ENCODE measurements at regions not wholly inside any gene's neighbourhood (a gene's known extent, or its start where the extent isn't known, plus 50 kb on each side); places are given as distances from the start of the nearest gene placed in this dataset.

- ChIA-PET POLR2A (ENCODE audit: unreplicated experiment) (no interaction called here), CTCF (interaction anchor here (1.3 kb wide), 1 partner anchor 14 kb away, joined by 4 read pairs; no protein-coding TSS in a partner anchor)
- no peak overlapping the region for H4K8ac ChIP-seq (ENCODE audit: low read depth in 2 of 2, low read length in 2 of 2)
- no peak overlapping the region for H4K91ac ChIP-seq (ENCODE audit: insufficient read depth, low read depth, low read length)
- no peak overlapping the region for H2AK9ac ChIP-seq (replicated peaks; ENCODE audit: low read depth, low read length, poor library complexity)
- H2BK15ac ChIP-seq (ENCODE audit: low read depth, low read length) = no peak overlapping the region
- dilution Hi-C loops (cut with HindIII; ENCODE audit: low sequenced_read_pairs, unreplicated experiment) (no loop called here), intact Hi-C loops (cut with micrococcal nuclease) (no loop called here), in situ Hi-C loops (cut with MboI; ENCODE audit: low sequenced_read_pairs) (no loop called here)
- H3K4me3 ChIP-seq (ENCODE audit: insufficient read depth, low read depth, low read length) = no peak overlapping the region
- H4K20me1 ChIP-seq (ENCODE audit: insufficient read depth, low read length) = no peaks in the 10 kb centered on the region
- DNase-seq (no peak), ATAC-seq (ENCODE audit: low read depth) (no peak)
- H3K79me1 ChIP-seq (ENCODE audit: low read depth in 1 of 2, low read length in 2 of 2) = no peaks in the 10 kb centered on the region
- H2BK20ac ChIP-seq (ENCODE audit: low read depth, low read length) = no peak overlapping the region
- no peaks in the 10 kb centered on the region for H3K36me3 ChIP-seq (ENCODE audit: control insufficient read depth, insufficient read depth, low read length)
- H3K9me1 ChIP-seq (ENCODE audit: insufficient read depth, low read length) = no peaks in the 10 kb centered on the region
- no peak overlapping the region for H3K56ac ChIP-seq (ENCODE audit: extremely low read depth, insufficient read depth, low read length)
- H4K5ac ChIP-seq (ENCODE audit: low read depth, low read length) = no peak overlapping the region
- no TSS peak for BruUV-seq (replicated peaks)
- H2AFZ ChIP-seq (replicated peaks; ENCODE audit: low read length, poor library complexity) = no peak overlapping the region
- no peaks in the 10 kb centered on the region for H3K27me3 ChIP-seq (ENCODE audit: control insufficient read depth, insufficient read depth, low read length)
- H3K9me3 ChIP-seq (ENCODE audit: control insufficient read depth, insufficient read depth, low read length) = no peaks in the 10 kb centered on the region
- no peak overlapping the region for H3K14ac ChIP-seq (replicated peaks; ENCODE audit: low read depth, low read length)
- H3K4me2 ChIP-seq (ENCODE audit: low read depth, low read length) = no peak overlapping the region
- no peak overlapping the region for H3K9ac ChIP-seq (ENCODE audit: low read depth, low read length)
- H3K23ac ChIP-seq (ENCODE audit: low read depth, low read length) = no peak overlapping the region
- H3K4me1 ChIP-seq (ENCODE audit: control insufficient read depth, insufficient read depth, low read length) = no peaks in the 10 kb centered on the region
- no CpG with 5 or more reads among the region's 3 CpGs for WGBS, 2 experiments (ENCODE audit: extremely low coverage in 2 of 2, insufficient read length in 1 of 2)
- H2AK5ac ChIP-seq (ENCODE audit: low read depth, low read length) = no peak overlapping the region
- no peak overlapping the region for H3K4ac ChIP-seq (ENCODE audit: low read depth, low read length)
- H2BK5ac ChIP-seq (ENCODE audit: low read depth, low read length, poor library complexity, severe bottlenecking) = no peak overlapping the region
- no peak overlapping the region for H3K18ac ChIP-seq (ENCODE audit: low read depth, low read length)
- no peak overlapping the region for H3K27ac ChIP-seq (ENCODE audit: insufficient read depth, low read length)
- no peak overlapping the region for H2BK120ac ChIP-seq (ENCODE audit: low read depth, low read length)
- no peak for TF ChIP-seq FOS (IDR thresholded peaks at IDR 0.05; ENCODE audit: low read depth, low read length)
- TF ChIP-seq BHLHE40 (IDR thresholded peaks at IDR 0.05; ENCODE audit: low read depth, low read length) = no peak
- no peak for TF ChIP-seq RFX5 (IDR thresholded peaks at IDR 0.05; ENCODE audit: low read depth, low read length)
- TF ChIP-seq SMC3 (IDR thresholded peaks at IDR 0.05; ENCODE audit: low read depth, low read length) = no peak
- no peak for TF ChIP-seq POLR2A (IDR thresholded peaks at IDR 0.05; ENCODE audit: low read depth, low read length)
- TF ChIP-seq, protein P1, sequence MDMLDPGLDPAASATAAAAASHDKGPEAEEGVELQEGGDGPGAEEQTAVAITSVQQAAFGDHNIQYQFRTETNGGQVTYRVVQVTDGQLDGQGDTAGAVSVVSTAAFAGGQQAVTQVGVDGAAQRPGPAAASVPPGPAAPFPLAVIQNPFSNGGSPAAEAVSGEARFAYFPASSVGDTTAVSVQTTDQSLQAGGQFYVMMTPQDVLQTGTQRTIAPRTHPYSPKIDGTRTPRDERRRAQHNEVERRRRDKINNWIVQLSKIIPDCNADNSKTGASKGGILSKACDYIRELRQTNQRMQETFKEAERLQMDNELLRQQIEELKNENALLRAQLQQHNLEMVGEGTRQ (IDR thresholded peaks at IDR 0.05; ENCODE audit: low read depth, low read length) = no peak
- TF ChIP-seq CHD1 (IDR thresholded peaks at IDR 0.05; ENCODE audit: low read depth, low read length) = no peak
- TF ChIP-seq RCOR1 (IDR thresholded peaks at IDR 0.05; ENCODE audit: insufficient replicate concordance, low read length) = no peak
- no peak for TF ChIP-seq CEBPB (IDR thresholded peaks at IDR 0.05; ENCODE audit: low read depth, low read length)
- no peak for TF ChIP-seq MAFK (IDR thresholded peaks at IDR 0.05; ENCODE audit: low read depth, low read length)
Measured at GRCh38 chr5:90279091-90279490, 130.5 kb downstream of the CETN3 start.
